HCT116 (cell line): ENCODE measurements at regions not wholly inside any gene's neighbourhood (a gene's known extent, or its start where the extent isn't known, plus 50 kb on each side); places are given as distances from the start of the nearest gene placed in this dataset.

Experiments
- CEBPB ChIP-seq: IDR thresholded peaks from 2 replicates; pipeline ENCODE4 v1.6.1; 2012; ENCODE audit warnings: low read depth
- EZH2 ChIP-seq: fragments of 200-600 bp; sonication (generic); IDR thresholded peaks from 2 replicates; pipeline ENCODE4 v1.6.1; 2017; ENCODE audit warnings: antibody characterized with exemption, mixed run types
- EZH2phosphoT487 ChIP-seq: fragments of 200-600 bp; IDR thresholded peaks from 2 replicates; pipeline ENCODE4 v1.6.1; 2018; ENCODE audit warnings: antibody characterized with exemption, borderline replicate concordance
- POLR2A ChIP-seq: IDR thresholded peaks from 2 replicates; pipeline ENCODE4 v1.7.0; 2011; ENCODE audit warnings: borderline replicate concordance; ENCODE audit not compliant: insufficient read depth, insufficient read length; ENCODE audit errors: extremely low read depth
- POLR2AphosphoS5 ChIP-seq: IDR thresholded peaks from 2 replicates; pipeline ENCODE4 v1.6.1; 2011; ENCODE audit warnings: mild to moderate bottlenecking, low read depth, low read length, moderate library complexity
- SIN3A ChIP-seq: IDR thresholded peaks from 2 replicates; pipeline ENCODE4 v1.6.1; 2012; ENCODE audit warnings: low read depth
- TF ChIP-seq, protein P1 (sequence below), 3 experiments: fragments of 200-600 bp in 1 of 3; sonication (generic) in 1 of 3; IDR thresholded peaks in 2 of 3; conservative IDR thresholded peaks in 1 of 3; 2 replicates each; pipeline ENCODE4 v1.5.1; 2012 to 2017; ENCODE audit warnings: low read depth in 2 of 3, low read length in 2 of 3, antibody characterized with exemption in 1 of 3, borderline replicate concordance in 1 of 3, control low read depth in 1 of 3, mild to moderate bottlenecking in 1 of 3, mixed read lengths in 1 of 3, mixed run types in 1 of 3, moderate library complexity in 1 of 3; ENCODE audit not compliant: insufficient read depth in 1 of 3

DNA sequence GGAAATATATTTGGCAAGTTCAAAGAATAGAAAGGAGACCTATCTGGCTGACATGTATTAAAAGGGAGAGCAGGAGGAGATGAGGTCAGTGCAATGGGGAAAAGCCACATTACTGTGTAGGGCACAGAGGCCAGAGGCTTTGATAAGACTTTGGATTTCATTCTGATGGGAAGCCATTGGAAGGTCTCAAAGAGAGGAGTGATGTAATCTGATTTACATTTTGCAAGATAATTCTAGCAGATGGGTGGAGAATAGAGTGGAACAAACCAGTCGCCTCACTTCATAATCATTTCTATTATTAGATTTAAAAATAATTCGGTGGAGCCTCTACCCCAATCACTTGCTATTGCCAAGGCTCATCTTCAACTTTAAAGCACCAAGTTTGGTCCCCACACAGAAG is 278.4 kb upstream of the ZC3H12C start:
- TF ChIP-seq POLR2A = no peak
- TF ChIP-seq SIN3A = no peak
- TF ChIP-seq, protein P1, sequence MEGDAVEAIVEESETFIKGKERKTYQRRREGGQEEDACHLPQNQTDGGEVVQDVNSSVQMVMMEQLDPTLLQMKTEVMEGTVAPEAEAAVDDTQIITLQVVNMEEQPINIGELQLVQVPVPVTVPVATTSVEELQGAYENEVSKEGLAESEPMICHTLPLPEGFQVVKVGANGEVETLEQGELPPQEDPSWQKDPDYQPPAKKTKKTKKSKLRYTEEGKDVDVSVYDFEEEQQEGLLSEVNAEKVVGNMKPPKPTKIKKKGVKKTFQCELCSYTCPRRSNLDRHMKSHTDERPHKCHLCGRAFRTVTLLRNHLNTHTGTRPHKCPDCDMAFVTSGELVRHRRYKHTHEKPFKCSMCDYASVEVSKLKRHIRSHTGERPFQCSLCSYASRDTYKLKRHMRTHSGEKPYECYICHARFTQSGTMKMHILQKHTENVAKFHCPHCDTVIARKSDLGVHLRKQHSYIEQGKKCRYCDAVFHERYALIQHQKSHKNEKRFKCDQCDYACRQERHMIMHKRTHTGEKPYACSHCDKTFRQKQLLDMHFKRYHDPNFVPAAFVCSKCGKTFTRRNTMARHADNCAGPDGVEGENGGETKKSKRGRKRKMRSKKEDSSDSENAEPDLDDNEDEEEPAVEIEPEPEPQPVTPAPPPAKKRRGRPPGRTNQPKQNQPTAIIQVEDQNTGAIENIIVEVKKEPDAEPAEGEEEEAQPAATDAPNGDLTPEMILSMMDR (IDR thresholded peaks at IDR 0.05 in 2 of 3, conservative IDR thresholded peaks at IDR 0.05 in 1 of 3; ENCODE audit: borderline replicate concordance in 1 of 3, insufficient read depth in 1 of 3, low read depth in 2 of 3, low read length in 2 of 3) = no peak
- TF ChIP-seq EZH2phosphoT487 = no peak
- no peak for TF ChIP-seq CEBPB
- no peak for TF ChIP-seq EZH2
- TF ChIP-seq POLR2AphosphoS5 = no peak
